ENCODE measurements at regions not wholly inside any gene's neighbourhood (a gene's known extent, or its start where the extent isn't known, plus 50 kb on each side); places are given as distances from the start of the nearest gene placed in this dataset.

DNA sequence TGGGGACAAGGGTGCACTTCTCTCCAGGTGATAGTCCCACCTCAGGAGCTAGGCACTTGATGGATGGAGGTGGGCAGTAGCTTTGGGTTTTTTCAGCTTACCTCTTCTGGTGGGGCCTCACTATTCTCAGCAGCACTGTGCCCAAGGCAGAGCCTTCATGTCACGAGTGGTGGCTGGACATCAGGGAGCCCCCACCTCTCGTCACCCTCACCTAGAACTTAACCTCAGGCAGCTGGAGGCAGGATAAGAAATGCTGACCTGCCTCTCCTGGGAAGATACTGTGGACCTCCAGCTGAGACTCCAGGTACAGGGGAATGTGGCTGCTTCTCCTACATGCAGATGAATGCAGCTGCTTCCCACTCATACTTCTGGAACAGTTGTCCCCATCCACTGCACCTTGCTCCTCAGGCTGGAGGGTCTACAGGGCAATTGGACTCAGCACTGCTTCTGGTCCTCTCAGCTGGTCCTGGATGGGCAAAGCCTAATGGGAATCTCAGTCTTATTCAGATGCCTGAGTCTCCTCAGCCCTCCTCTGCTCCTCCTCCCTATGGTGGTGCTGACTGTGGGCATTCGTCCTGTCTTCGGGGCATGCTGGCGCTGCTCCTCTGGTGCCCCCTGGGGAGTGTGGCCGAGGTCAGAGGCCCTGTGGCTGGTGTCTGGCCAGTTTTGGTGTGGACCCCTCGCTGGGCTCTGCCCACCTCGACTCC lies 129.9 kb downstream of the KLF13 start:
- DNase-seq (ENCODE audit: low read depth) = no peak

- DNase-seq (ENCODE audit: low read depth) = no peak
Measured at GRCh38 chr15:31457161-31457560, 130.5 kb downstream of the KLF13 start.

DNA sequence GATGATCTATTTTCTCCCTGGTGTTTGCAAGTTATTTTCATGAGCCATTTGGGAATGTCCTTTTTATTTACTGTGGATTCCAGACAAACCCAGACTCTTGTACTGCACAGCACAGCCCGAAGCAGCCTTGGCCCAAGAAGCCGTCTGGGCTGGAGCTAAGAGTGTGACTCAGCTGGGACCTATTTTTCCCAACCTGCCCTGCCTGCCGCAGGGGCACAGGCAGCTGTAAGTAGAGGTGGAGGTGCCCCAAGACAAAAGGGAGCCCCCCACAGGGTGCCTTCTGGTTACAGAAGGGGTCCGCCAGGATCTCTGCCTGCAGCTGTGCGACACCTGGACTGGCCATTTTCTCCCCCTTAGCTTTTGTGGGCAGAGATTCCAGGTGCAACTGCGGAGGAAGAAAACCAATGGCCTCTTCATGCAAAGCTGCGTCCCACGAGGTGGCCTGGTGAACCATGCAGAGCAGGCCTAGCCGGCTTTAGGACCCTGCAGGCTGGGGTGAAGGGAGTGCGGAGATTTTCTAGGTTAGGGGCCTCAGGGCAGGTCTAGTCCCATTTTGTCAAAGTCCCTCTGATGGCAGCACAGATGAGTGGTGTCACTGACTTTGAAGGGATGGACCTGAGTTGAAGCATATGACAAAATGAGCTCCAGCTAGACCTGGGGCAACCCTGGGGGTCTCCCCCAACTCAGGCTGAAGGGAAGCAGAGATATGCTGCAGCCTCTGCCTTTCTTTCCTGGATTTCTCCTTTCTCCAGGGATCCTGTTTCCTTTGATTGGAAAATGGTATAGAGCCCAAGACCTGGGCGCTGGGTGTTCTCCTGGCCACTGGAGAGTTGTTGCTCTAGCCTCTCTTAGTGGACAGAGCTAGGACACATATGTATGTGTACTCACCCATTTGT lies 131.2 kb downstream of the KLF13 start:
- no peak for DNase-seq (ENCODE audit: low read depth)

GRCh38 chr15:31458596-31459399 lies 132.2 kb downstream of the KLF13 start:
- DNase-seq (ENCODE audit: low read depth) = no peak

DNA sequence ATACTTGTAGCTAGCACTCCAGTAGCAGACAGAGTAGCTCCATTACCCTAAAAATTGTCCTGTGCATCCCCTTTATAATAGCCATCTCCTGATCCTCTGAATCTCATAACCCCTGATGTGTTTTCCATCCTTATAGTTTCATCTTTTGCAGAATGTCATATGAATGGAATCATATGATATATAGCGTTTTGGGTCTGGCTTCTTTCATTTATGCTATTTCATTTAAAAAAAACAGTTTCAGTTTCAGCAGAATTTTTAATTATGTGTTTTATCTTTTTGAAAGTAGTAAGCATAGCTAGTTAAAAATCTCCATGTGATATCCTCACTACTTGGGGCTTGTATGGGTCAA lies 132.7 kb downstream of the KLF13 start:
- no peak for DNase-seq (ENCODE audit: low read depth)

GRCh38 chr15:31461375-31461774 lies 134.7 kb downstream of the KLF13 start:
- no peak for DNase-seq (ENCODE audit: low read depth)

- DNase-seq (ENCODE audit: low read depth) = no peak
Measured at GRCh38 chr15:31461911-31462480, 135.4 kb downstream of the KLF13 start.

- no peak for DNase-seq (ENCODE audit: low read depth)
Measured at GRCh38 chr15:31463521-31464102, 137.0 kb downstream of the KLF13 start.

GRCh38 chr15:31464216-31465082 lies 137.8 kb downstream of the KLF13 start:
- no peak for DNase-seq (ENCODE audit: low read depth)

GRCh38 chr15:31465083-31465955 lies 138.7 kb downstream of the KLF13 start:
- DNase-seq (ENCODE audit: low read depth) = no peak

DNA sequence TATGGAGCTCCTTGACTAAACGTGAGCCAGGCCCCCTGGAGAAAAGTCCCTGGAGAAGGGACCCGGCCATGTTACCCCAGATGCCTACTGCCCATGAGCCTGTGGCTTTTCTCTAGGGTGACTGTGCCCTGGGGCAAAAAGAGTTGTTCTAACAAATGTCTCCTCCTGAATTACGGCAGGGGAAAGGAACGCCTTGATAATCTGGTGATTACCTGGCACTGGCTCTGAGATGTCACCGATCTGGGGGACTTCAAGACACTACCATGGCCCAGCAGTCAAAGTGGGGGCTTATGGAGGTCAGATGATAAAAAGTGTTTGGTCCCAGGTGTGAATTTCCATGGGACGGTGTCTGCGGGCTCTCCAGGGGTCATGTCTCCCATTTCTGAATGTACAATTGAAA lies 140.7 kb downstream of the KLF13 start:
- no peak for DNase-seq (ENCODE audit: low read depth)

DNA sequence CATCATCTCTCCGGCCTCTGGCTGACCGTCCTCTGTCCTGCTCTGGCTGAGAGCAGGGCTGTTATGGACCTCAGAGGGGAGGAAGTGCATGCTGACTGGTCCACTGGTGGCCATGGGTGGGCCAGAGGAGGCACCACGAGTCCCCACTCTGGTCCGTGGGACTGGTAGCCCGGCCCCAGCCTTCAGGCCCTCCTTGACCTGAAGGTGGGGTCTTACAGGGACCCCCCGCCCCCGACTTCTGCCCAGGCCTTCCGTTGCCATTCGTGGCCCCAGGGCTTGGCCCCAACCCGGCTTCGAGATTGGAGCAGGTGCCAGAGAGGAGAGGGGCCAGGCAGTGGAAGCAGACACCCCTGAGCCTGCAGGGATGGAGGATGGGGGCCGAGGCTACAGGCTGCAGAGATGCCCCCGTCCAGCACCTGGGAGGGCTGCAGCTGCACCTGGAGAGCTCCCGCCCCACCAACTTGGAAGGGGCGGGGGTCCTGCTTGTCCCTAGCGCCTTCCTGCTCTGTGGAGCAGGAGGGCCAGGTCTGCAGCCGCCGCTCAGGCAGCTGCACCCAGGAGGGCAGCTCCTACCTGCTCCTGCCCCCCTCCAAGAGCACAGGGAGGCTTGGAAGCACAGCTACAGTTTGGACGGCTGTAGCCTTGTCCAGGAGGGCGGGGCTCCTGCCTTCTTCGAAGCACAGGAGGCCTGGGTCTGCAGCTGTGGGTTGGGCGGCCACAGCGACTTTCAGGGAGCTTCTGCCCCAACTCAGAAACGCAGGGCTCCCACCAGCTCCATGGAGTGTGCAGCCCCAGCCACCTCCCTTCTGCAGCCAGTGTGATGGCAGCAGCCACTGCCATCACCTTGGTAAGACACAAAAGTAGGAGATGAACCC lies 142.5 kb downstream of the KLF13 start:
- DNase-seq (ENCODE audit: low read depth) = no peak

DNA sequence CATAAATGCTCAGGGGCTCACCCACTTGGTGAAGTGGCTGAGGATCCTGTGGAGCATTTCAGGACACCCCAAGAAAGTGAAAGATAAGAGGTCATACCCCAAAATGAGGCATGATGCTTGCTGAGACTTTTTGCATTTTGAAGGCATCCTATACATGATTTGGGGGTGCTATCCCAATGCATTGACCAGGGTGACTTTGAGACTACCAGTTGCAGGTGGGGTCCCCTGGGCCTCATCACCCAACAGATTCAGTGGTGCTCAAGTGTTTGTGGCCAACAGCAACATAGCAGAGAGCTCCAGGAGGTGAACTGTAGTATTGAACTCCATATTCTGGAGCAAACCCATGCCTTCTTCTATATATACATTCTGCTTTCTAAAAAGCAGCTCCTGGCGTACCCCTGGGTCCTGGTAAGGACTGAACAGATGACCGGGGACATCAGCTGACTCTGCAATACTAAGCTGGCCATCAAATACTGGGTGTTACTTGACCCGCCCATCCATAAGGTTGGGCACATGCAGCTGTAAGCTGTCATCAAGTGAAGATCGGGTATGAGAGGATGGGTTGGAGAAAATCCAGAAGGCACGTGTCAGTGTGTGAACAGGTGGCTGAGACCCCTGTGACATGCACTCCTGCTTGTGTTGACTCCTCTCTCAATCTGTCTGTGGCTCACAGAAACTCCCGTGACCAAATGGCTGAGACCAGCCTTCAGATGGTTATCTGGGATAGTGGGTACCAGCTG lies 143.3 kb downstream of the KLF13 start:
- no peak for DNase-seq (ENCODE audit: low read depth)

- DNase-seq (ENCODE audit: low read depth) = no peak
Measured at GRCh38 chr15:31470756-31471155, 144.1 kb downstream of the KLF13 start.

DNA sequence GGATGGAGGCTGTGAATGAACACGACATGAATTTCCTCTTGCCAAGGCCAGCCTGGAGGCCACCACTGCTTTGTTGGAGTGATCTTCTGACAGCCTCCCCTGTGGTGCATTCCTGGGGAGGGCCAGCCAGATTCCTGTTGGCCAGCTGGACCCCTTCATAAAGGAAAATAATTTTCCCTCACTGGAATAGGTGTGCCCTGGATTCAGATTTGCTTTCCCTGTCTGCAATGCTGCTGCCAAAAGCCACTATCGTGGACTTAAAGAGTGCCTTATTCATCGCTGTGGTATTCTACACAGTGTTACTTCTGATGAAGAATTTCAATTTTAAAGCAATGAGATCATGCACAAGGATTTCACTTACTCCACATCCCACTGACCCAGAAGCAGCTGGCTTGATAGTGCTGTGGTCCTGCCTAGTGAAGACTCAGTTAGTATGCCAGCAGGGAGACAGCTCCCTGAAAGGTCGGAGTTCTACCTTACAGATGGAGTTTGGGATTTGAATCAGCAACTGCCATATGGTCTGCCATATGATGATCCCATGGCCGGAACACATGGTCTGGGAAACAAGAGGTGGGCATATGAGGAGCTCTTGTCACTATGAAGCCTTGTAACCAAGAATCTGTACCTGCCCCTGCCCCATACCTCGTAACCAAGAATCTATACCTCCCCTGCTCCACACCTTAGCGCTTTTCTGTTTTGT lies 145.2 kb downstream of the KLF13 start:
- DNase-seq (ENCODE audit: low read depth) = no peak

- DNase-seq (ENCODE audit: low read depth) = no peak
Measured at GRCh38 chr15:31472636-31473384, 146.2 kb downstream of the KLF13 start.

All from stimulated activated CD8-positive, alpha-beta memory T cell treated with anti-CD3 and anti-CD28 coated beads, Interleukin-12 subunit alpha, Interleukin-12 subunit beta, amount 100 ng/mL, for 1 hour (primary cell).